Amygdala (tissue), 56 donors: ENCODE measurements at regions not wholly inside any gene's neighbourhood (a gene's known extent, or its start where the extent isn't known, plus 50 kb on each side); places are given as distances from the start of the nearest gene placed in this dataset.

Experiments used
- DNase-seq, 56 donors: peaks; one replicate each; lab custom pipeline; 2025; lab: John Stamatoyannopoulos, UW

- peak in 25 of 56 donors; percentile 0 to 71 (median 8) for DNase-seq
Observed at GRCh38 chrX:39755143-39756032, 342.4 kb downstream of the BCOR start.

- DNase-seq, result no peak
Observed at GRCh38 chrX:39756086-39756883, 341.5 kb downstream of the BCOR start.

- DNase-seq, result no peak
Observed at GRCh38 chrX:39757971-39758370, 339.8 kb downstream of the BCOR start.

DNA sequence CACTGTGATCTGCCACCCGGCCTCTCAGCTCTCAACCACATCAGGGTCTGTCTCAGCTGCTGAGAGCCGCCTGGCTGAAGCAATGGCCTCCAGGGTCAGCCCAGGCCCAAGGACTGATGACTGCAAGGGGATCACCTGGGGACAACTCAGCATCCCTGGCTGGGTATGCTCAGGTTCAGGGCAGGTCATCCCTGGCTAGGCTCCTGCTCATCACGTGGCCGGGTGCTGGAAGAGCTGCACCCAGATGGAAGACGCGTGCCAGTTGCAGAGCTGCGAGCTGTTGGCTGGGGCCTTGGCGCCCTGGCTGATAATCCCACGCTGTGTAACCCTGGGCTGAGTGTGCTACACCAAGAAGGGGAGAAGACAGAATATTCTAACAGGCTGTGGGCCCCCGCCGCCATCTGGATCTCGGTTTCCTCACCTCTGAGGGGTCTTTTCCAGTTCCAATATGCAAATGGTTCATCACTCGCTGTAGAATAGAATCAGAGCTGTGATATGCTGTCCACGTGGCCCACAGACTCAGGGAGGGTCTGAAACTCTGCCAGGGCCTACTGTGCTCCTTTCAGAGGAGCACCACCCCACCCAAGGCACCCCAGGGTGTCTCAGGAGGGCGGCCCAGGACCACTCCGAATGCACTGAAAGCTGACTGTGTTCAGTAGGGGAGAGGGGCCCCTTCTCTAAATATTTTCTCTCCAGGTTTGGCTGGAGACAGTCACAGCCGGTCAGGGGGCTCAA, 338.8 kb downstream of the BCOR start:
- DNase-seq, result no peak

DNA sequence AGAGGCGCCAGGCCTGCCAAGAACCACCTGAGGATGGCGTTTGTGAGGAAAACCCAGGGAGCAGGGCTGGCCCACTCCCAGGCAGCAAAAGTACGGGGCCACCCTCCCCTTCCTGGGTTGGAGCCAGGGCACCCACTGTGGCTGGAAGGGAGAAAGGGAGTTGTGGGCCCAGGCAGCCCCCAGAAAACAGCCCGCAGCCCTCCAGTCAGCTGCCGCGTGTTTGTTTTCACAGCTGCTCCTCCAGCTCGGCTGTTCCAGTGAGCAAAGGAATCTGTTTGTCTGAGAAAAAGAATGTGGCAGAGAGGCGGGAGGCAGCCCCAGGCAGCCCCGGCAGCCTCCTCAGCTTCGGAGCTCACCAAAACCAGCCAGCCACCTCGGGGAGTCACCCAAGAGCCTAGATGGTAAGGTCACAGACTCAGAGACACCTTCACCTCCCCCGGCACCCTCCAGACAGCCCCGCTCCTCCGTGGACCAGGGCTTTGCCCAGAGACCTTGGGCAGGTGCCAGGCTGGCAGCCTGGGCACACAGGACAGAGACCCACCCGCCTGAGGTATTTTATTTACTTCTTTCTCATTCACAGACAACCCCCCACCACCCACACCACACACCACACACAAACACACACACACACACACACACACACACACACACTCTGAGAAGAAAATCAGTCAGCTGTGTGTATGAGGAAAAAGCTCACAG, 338.1 kb downstream of the BCOR start:
- DNase-seq, result peak in 15 of 56 donors; percentile 0 to 35 (median 9)

DNA sequence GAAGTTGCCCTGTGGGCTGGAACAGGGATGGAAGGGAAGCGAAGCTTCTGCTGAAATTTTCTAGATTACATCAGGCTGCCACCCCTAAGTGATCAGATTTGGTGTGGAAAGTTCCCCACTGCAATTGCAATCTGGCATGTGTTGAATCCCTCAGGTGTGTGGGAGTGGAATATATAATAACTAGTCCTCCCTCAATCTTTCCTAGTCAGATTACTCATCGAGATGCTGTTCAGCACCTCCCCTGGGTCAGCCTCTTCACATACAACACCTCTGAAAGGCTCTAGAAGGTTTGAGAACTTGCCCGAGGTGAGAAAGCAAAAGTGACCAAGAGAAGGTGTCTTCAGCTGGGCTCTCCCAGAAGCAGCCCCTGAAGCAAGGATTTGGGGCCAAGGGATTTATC, 336.8 kb downstream of the BCOR start:
- peak in 1 of 56 donors; percentile 0 for DNase-seq

- DNase-seq, result no peak
Observed at GRCh38 chrX:39762266-39762841, 335.4 kb downstream of the BCOR start.

- DNase-seq, result no peak
Observed at GRCh38 chrX:39764441-39764914, 333.3 kb downstream of the BCOR start.

- DNase-seq, result no peak
Observed at GRCh38 chrX:39765327-39765726, 332.4 kb downstream of the BCOR start.

DNA sequence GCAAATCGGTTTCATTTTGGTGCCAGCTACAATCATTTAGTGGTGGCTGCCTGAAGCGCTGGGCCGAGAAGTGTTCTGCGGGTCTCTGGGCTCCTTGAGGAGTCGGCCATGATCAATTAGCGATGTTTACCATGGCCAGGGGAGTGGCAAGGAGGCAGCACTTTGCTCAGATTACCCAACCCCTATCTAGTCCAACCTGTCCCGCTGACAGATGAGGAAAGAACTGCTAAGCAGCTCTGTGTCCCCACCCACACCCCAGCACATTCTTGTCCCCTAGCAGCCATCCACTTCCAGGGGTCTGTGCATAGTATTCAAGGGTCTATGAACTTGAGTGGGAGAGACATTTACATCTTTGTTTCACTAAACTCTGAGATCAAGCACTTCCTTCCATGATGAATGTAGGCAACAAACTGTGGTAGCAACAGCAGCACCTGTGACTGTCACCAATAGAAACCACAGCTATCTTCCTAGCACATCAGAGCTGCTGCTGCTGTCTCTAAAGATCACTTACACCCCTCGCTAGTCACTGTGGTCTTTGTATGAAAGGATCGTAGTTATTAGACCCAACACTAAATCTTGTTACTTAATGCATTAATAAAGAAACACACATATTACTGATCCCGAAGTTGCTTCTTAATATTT, 331.6 kb downstream of the BCOR start:
- DNase-seq, result no peak

GRCh38 chrX:39766855-39767254, 330.9 kb downstream of the BCOR start:
- peak in 12 of 56 donors; percentile 0 to 34 (median 18) for DNase-seq

DNA sequence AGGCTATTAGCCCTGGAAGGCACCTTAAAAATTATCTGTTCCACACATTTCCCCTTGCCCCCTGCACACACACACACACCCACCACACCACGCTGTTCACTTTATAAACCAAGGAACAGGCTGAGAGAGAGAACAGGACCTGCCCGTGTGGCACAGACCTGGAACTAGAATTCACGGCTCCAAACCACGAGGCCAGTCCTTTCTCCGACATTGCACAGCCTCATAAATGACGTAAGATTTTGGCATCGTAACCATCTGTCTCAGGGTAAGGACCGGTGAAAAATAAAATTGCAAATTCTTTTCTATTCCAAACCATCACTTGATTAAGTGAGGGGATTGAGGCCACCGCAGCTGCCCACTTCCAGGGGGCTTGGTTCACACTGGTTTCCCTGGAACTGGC, 330.3 kb downstream of the BCOR start:
- no peak for DNase-seq

DNA sequence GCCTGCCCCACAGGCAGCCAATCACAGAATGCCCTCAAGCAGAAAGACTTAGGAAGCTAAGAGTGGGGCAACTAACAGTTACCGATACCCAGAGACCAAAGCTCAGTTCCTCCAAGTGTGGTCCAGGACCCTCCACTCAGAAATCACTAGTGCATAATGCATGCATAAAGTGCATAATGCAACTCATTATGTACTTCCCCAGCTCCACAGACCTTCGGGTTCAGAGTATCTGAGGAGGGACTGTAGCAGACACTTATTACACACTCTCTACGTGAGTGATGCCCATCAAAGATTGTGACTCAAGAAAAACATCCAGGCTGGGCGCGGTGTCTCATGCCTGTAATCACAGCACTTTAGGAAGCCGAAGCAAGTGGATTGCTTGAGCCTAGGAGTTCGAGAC, 328.0 kb downstream of the BCOR start:
- DNase-seq, result no peak

DNA sequence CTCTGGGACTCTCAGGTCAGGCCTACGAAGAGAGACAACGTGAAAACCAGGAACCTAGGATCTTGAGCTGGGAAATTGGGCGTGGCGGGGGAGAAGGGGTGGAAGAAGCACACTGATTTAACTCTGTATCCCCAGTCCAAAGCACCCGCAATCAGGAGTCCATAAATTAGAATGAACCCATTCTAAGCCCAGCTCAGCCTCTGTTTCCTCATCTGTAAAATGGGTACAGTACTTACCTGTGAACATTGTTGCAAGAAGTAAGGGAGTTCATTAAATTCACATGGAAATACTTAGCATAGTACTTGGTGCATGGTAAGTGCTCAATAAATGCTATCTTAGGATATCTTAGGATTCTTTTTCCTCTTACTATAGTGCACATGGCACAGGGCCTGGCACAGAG, 326.7 kb downstream of the BCOR start:
- no peak for DNase-seq

DNA sequence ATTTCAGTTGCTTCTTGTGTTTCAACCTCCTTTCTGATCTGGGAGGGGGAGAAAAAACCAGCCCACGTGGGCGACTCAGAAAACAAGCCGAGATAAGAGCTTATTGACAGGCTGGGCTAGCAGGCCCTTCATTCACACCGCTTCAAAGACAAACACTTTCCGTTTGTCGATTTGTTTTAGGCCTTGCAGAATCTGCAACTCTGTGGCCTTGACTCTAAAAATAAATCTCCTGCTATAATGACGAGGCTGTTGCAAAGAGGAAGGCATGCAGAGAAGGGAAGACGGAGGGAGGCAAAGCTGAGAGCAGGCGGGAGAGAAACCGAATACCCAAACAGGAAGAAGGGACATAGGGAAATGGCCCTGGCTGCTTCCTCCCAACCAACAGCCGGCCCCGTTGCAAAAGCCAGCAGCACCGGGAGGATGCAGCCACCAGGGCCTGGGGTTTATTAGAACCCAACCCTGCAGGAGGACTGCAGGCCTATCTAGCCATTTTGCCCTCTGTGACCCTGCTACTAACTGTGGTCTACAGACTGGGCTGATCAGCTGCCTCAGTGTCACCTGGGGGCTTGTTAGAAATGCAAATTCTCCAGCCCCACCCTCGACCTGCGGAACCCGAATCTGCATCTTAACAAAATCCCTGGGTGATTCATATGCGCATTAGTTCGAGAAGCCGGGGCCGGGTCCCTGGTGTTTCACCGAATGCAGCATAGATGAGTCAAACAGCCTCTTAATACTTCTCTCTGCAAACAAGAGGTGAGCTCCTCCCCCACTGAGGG, 325.5 kb downstream of the BCOR start:
- DNase-seq, result peak in 10 of 56 donors; percentile 0 to 45 (median 4)

- no peak for DNase-seq
Observed at GRCh38 chrX:39773150-39773549, 324.6 kb downstream of the BCOR start.

DNA sequence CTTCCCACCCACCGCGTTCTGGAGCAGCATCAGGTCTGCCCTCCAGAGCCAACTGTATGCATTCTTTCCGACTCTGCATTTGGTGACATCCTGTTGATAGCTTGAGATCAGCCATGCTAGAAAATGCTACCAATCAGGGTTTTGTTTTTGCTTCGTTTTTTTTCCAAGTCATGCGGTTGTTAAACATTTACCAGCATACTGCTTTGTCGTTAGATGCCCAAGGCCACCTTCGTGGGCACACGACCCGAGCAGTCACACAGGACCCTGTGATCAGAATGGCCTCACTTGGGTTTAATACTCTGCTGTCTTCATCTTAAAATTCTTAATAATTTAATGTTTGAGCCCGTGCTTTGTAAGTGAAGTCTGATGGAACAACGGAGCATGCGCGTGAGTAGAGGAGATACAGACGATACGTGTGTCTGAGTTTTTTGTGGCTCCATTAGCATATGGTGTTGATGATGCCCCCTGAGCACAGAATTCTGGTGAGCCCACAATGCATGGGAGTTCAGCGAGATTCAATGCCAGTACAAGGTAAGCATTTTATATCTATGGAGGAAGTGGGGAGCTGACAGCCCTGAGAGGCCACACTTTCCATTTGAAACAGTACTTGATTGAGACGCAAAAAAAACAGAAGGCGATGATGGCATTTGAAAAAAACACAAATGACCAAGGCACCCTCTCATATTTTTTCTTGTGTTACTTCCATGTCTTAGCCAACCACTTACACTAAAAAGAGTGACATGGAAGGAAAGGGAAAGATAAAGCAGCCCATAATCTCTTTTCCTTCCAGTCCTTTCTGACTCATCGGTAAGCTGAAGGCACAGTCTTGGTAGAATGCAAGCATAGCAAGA, 323.6 kb downstream of the BCOR start:
- DNase-seq, result no peak
